HG02571 (cell line): ENCODE measurements at regions not wholly inside any gene's neighbourhood (a gene's known extent, or its start where the extent isn't known, plus 50 kb on each side); places are given as distances from the start of the nearest gene placed in this dataset.

Experiments used
- ATAC-seq: cut with Tn5 transposase; IDR thresholded peaks from one replicate; pipeline ENCODE4 v1.9.1; 2021; ENCODE audit warnings: mild to moderate bottlenecking, moderate library complexity; ENCODE audit not compliant: unreplicated experiment

- ATAC-seq: no peak
These were observed 629.5 kb downstream of the BRD1 start for GRCh38 chr22:49197986-49198704.

DNA sequence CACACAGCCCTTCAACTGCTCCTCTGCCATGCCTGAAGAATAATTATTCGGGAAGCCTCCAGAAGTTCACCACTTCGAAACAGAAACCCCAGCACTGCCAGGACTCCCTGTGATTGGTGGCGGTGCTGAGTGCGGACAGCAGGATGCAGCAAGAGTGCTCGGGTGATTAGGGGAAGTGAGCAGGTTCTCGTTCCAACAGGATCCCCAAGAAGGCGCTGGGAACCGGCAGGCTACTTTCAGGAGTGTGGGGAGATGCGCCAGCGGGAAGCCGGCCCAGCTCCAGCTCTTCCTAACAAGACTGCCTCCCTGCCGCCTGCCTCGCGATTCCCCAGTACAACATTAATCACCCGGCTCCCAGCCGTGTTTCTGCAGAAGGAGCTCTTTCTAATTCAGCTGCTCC, 630.2 kb downstream of the BRD1 start:
- no peak for ATAC-seq

DNA sequence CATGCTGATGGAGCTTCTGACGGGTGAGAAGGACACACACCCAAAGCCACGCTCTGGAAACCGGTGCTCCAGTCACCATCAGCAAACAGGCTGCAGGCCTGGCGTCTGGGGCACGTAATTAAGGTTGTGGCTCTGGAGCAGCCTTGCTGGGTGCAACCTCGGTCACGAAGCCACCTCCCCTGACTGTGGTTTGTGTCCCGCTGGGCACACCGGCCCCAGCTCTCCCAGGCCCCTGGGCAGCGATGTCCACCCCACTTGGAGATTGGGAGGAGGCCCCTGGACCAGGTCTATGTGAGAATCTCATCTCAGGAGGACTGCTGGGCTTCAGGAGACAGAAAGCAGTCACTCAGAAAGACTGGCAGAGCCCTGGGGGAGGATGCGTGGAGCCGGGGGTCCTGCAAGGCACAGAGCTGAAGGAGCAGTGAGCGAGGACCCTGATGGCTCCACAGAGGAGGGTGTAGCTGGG, 631.6 kb downstream of the BRD1 start:
- ATAC-seq: no peak

DNA sequence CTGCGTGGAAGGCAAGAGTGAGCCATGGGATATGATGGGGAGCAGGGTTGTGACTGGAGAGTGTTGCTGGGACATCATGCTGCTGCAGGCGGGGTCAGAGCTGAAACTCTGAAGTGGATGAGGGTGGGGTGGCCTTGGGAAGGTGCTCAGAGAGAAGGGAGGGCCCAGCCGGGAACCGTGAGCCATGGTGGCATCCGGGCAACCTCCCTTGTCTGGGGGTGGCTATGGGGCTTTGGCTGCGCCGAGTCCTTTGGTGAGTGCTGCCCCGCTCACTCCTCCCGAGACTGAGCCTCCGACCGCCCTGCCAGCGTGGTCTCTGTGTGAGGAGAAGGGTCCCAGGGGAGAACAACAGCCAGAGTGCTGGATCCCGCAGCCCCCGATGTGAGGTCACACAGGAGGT, 632.0 kb downstream of the BRD1 start:
- ATAC-seq: no peak

DNA sequence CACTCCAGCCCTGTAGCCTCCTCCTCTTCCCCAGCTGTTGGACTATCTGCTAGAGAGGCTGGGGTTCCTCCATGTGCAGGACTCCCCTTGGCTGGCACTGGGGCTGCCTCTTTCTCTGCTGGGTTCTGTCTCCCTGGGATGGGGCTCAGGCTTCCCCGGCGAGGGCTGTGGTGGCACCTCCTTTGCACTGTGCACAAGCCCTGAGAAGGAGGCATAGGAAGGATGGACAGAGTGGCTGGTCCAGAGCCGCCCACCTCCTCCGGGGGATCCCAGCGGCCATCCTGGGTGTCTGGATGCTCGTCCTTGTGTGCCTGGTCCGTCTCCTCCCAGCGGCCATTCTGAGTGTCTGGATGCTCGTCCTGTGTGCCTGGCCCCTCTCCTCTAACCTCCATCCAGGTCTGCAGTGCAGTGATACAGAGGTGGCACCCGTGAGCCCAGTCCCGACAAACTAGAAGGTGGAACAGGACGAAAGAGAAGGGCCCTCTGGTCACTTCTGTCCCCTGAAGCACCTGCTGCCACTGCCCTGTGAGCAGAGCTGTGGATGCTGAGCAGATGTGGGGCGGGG, 633.7 kb downstream of the BRD1 start:
- ATAC-seq: no peak

DNA sequence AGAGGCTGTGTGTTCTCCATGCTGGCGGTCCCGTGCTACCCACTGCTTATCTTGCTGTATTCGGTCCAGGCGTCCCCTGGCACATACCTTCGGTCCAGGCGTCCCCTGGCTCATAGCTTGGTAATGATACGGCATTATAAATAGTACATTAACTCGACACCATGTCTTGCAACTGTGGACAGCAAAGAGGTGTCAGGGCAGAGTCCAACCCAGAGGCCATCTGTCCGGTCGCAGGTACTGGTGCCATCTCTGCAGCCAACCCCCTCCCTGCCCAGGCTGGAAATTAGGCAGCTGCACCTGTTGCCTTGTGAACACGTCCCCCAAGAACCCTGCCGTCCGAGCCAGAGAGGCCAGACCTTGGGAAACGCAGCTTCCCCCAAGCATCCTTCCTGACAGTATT, 634.3 kb downstream of the BRD1 start:
- no peak for ATAC-seq

- no peak for ATAC-seq
These were observed 634.8 kb downstream of the BRD1 start for GRCh38 chr22:49192857-49193250.

GRCh38 chr22:49192180-49192856, 635.4 kb downstream of the BRD1 start:
- ATAC-seq: no peak

DNA sequence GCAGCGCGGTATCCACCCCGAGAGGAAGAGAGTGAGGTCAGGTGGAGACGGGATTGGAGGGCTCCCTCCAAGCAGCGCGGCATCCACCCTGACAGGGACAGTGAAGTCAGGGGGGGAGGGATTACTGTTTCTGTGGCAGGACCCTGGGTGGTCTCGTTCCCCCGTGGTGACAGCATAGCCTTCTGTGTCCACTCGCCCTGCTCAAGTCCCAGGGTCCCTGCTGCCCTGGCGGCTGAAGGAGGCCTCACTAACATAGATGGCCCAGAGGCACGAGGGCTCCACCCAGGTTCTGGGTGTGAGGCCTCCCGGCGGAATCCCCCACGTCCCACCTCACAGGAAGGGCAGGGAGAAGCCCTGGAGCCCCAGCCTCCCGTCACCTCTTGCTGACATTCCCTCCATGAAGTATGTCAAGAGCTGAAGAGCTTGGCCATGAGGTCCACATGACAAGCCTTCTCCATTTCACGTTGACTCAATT, 636.1 kb downstream of the BRD1 start:
- no peak for ATAC-seq

- ATAC-seq: no peak
These were observed 636.7 kb downstream of the BRD1 start for GRCh38 chr22:49190816-49191505.

DNA sequence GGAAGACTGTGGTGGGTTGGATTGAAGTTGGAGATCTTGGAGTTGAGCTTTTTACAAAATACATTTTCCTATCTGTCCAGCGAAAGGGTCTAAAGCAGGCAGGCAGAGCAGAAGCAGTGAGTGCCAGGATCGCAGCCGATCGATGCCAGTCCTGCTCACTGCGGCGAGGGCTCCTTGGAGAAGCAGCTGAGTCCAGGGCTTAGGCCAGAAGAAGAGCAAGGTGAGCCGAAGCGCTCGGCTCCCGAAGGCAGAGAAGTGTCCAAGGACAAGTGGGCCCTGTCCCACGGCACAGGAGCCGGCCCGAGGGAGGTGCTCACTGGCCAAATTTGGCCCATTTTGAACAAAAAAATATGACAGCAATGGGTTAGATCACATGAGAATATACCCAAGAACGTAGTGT, 637.8 kb downstream of the BRD1 start:
- no peak for ATAC-seq

DNA sequence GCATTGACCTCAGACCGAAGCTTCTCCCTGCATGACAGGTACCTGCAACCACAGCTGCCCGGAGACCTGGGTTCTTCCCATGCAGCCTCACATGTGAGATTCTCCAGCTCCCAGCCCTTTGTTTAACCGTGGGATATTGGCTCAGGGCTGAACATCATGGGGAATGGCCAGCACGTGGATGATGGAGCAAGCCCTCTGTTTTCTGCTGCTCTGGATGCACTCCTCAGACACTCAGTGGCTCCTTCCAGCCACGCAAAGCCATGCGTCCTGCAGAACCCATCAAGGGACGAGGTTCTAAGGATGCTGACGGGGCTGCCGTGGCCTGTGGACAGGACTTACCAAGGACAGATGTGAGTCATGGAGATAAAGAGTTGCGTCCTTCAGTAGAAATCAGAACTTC, 639.1 kb downstream of the BRD1 start:
- ATAC-seq: no peak

DNA sequence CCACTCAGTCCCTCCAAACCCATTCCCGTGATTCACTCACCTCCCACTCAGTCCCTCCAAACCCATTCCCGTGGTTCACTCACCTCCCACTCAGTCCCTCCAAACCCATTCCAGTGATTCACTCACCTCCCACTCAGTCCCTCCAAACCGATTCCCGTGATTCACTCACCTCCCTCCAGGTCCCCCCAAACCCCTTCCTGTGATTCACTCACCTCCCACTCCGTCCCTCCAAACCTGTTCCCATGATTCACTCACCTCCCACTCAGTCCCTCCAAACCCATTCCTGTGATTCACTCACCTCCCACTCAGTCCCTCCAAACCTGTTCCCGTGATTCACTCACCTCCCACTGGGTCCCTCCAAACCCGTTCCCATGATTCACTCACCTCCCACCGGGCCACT, 639.6 kb downstream of the BRD1 start:
- no peak for ATAC-seq

DNA sequence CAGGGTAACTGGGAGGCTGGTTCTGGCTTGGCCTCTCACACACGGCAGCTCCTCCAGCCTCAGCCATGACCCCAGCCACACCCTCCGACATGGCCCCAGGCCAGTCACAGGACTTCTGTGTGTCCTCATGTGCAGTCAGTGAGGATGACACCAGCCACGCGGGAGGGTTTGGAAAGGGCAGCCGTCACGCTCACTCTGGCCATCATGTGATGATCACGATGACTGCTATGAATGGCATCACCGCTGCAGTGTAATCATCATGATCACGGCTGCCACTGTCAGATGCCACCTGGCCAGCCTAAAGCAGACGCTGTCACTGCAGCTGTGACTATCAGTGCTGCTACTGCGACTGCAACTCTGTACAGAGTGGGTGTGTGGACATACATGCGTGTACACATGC, 640.9 kb downstream of the BRD1 start:
- no peak for ATAC-seq

DNA sequence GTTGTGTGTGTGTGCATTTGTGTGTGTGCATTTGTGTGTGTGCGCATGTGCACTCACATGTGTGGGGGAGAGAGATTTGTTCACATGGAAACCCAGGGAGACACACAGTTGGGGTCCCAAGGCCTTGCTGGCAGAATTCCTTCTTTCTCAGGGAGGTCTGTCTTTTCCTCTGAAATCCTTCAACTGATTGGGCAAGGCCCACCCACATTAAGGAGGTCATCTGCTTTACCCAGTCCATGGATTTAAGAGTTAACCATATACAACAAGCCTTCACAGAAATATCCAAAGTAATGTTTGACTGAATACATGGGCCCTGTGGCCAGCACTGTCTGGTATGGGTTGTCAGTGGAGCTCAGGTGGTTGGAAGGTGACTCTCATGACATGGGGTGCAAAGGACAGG, 641.4 kb downstream of the BRD1 start:
- ATAC-seq: no peak

- no peak for ATAC-seq
These were observed 642.2 kb downstream of the BRD1 start for GRCh38 chr22:49185312-49185969.

- no peak for ATAC-seq
These were observed 642.9 kb downstream of the BRD1 start for GRCh38 chr22:49184736-49185135.

DNA sequence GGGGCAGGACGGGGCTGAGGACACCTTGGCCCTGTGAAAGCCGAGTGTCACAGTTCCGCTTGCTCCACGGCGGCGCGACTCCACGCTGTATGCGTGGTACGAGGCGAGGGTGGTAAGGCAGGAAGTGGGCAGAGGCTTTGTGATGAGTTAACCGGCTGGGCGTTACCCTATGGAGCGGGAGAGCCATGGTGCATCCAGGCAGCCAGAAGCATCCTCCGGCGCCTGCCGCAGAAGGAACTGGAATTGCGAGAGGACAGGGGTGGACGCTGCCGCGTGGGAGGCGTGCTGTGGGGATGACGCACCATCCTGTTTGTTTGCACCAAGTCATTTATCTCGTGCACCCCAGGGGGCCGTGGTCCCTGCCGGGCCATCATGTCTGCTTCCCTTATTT, 643.9 kb downstream of the BRD1 start:
- no peak for ATAC-seq

DNA sequence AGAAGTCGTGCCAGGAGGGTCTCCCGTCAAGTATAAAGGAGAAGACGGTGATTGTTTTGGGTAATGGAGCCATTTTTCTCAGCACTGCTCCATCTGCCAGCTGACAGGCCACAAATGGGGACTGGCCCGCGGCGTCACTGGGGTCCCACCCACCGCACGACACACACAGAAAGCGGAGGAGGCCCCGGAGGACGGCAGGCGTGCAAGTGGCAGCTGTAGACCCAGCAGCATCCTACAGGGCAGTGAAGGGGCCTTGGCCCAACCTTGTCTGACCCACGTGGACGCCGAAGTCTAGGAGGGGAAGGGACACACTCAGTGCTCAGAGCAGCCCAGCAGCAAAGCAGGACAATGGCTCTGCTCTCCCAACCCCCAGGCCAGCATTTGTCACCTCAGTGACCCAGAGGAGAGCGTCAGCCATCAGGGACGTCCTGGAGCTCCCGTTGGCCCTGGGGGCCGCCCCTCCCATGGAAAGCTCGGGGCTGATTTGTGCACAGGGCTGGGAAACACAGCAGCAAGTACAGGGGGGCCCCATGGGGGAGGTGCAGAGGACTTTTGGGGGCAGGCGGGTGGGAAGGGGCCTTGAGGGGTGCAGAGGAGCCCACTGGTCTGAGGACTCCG, 644.4 kb downstream of the BRD1 start:
- no peak for ATAC-seq

DNA sequence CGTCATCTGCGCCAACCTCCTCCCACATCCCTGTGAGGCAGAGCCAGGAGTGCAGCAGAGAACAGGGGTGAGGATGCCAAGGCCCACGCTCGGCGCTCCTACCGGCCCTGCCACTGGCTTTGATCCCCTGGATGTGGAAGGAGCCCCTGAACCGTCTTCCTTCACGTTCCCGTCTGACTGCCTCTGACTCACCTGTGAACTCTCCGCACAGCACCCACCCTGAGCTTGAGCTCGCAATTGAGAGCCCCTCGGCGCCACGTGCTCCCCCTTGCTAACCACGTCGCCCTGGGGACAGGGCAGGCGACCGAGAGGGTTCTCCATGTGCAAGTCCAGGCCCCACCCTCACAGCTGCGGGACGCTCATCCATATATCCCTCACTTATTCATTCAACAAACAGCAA, 645.3 kb downstream of the BRD1 start:
- ATAC-seq: no peak

- ATAC-seq: no peak
These were observed 645.7 kb downstream of the BRD1 start for GRCh38 chr22:49181942-49182341.
